ENCODE measurements at regions not wholly inside any gene's neighbourhood (a gene's known extent, or its start where the extent isn't known, plus 50 kb on each side); places are given as distances from the start of the nearest gene placed in this dataset.

DNA sequence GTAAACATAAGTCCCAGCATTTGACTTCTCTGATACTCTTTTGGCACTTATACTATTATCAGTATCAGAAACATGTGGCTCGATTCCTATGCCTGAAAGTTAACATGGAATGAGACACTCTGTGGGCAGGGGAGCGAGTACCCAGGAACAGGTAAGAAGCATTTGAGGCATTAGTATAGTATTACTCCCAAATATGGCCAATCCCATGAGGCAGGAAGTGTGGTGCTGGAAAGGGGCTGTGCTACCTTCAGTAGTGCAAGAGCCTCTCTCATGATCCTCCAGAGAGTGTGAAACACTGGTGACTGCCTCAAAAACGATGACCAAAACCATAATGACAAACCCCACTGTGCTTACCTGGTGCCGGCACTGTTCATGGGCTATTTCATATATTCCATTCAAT is 415.1 kb downstream of the SOX11 start:
- DNase-seq (ENCODE audit: low read depth): no peak
- H3K4me3 ChIP-seq (ENCODE audit: low read depth, low read length): no peak overlapping the region
- TF ChIP-seq POLR2A (IDR thresholded peaks at IDR 0.05; ENCODE audit: extremely low read depth, insufficient read length) (no peak), CTCF (IDR thresholded peaks at IDR 0.05; ENCODE audit: low read depth, low read length) (no peak), MYC (IDR thresholded peaks at IDR 0.05; ENCODE audit: low read depth, low read length) (no peak)
- TF ChIP-seq, protein P1, sequence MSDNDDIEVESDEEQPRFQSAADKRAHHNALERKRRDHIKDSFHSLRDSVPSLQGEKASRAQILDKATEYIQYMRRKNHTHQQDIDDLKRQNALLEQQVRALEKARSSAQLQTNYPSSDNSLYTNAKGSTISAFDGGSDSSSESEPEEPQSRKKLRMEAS (IDR thresholded peaks at IDR 0.05; ENCODE audit: low read depth, low read length): no peak

DNA sequence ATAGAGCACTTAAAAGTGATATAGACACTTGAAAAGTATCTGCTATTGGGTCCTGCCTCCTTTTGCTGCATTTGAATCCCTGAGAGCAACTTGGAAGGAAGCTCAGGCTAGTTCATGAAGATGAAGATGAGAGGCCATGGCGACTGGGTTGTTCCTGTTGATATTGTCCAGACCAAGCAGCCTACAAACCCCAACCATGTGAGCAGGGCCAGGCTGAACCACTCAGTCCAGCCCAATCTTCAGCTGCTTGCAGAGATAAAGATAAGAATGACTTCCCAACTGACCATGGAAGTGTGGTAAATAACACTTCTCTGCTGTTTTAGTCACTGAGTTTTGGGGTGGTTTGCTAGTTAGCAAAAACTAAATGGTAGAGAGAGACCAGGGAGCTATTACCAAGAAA is 417.6 kb downstream of the SOX11 start:
- no peak for DNase-seq (ENCODE audit: low read depth)
- TF ChIP-seq, protein P1 (IDR thresholded peaks at IDR 0.05; ENCODE audit: low read depth, low read length): no peak
- no peak for TF ChIP-seq POLR2A (IDR thresholded peaks at IDR 0.05; ENCODE audit: extremely low read depth, insufficient read length)
- TF ChIP-seq MYC (IDR thresholded peaks at IDR 0.05; ENCODE audit: low read depth, low read length): no peak
- no peak for TF ChIP-seq CTCF (IDR thresholded peaks at IDR 0.05; ENCODE audit: low read depth, low read length)
- no peak overlapping the region for H3K4me3 ChIP-seq (ENCODE audit: low read depth, low read length)

DNA sequence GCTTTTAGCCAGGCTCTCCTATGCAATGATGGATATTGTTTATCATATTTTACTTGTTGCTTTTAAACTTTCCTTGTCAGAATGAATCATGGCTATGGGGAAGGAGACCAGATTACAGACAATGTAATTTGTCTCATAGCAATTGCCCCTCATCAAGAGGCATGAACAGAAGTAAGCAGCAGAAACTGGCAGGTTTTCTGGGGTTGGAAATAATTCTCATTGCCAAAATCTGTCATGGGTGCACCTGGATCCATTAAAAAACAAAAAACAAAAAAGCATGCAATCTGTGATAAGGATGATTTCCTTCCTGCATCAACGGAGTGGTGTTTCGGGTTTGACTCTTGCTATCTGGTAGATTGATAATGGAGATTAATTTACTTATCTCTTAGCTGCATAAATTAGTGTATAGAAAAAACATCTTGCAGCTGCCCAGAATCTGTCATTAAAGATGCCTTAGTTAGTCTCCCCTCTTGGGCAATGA is 419.6 kb downstream of the SOX11 start:
- no peak for DNase-seq (ENCODE audit: low read depth)
- no peak overlapping the region for H3K4me3 ChIP-seq (ENCODE audit: low read depth, low read length)
- TF ChIP-seq MYC (IDR thresholded peaks at IDR 0.05; ENCODE audit: low read depth, low read length): no peak
- TF ChIP-seq, protein P1 (IDR thresholded peaks at IDR 0.05; ENCODE audit: low read depth, low read length): no peak
- no peak for TF ChIP-seq CTCF (IDR thresholded peaks at IDR 0.05; ENCODE audit: low read depth, low read length)
- no peak for TF ChIP-seq POLR2A (IDR thresholded peaks at IDR 0.05; ENCODE audit: extremely low read depth, insufficient read length)

DNA sequence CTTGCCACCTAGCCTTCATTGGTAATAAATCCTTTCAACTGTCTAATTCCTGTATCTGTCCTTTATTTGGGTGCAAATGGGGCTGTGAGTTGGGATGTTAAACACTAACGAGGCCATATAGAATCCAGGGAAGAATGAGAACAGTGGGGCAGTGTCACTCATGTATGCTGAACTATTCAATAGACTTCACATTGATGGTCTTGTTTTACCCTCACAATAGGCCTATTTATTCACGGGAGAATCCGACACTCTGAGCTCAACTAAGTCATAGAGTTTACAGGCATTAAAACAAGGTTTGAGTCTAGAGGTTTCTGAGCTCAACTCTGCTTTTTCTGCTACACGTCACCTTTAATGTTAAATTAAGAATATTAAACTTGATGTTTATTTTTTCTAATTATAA is 421.6 kb downstream of the SOX11 start:
- H3K4me3 ChIP-seq (ENCODE audit: low read depth, low read length): no peak overlapping the region
- TF ChIP-seq, protein P1 (IDR thresholded peaks at IDR 0.05; ENCODE audit: low read depth, low read length): no peak
- TF ChIP-seq CTCF (IDR thresholded peaks at IDR 0.05; ENCODE audit: low read depth, low read length) (no peak), POLR2A (IDR thresholded peaks at IDR 0.05; ENCODE audit: extremely low read depth, insufficient read length) (no peak), MYC (IDR thresholded peaks at IDR 0.05; ENCODE audit: low read depth, low read length) (no peak)
- no peak for DNase-seq (ENCODE audit: low read depth)

DNA sequence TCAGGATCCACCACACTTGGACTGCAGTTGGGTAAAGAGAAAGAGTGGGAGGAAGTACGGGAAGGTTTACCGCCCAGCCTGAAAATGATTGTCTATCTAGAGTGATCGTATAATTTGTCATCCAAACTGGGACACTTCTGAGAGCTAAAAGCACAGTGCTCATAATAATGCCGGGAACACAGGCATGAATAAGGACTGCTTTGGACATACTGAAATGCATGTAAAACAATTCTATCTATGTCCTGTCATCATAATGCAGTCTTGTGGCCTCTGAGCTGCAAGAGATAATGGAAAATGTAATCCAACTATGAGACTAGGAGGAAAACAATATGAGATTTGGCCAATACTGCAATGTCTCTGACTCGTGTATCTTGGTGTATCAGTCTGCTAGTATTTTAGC is 435.5 kb downstream of the SOX11 start:
- no peak for DNase-seq (ENCODE audit: low read depth)
- TF ChIP-seq MYC (IDR thresholded peaks at IDR 0.05; ENCODE audit: low read depth, low read length) (no peak), CTCF (IDR thresholded peaks at IDR 0.05; ENCODE audit: low read depth, low read length) (no peak), POLR2A (IDR thresholded peaks at IDR 0.05; ENCODE audit: extremely low read depth, insufficient read length) (no peak)
- TF ChIP-seq, protein P1 (IDR thresholded peaks at IDR 0.05; ENCODE audit: low read depth, low read length): no peak
- H3K4me3 ChIP-seq (ENCODE audit: low read depth, low read length): no peak overlapping the region

DNA sequence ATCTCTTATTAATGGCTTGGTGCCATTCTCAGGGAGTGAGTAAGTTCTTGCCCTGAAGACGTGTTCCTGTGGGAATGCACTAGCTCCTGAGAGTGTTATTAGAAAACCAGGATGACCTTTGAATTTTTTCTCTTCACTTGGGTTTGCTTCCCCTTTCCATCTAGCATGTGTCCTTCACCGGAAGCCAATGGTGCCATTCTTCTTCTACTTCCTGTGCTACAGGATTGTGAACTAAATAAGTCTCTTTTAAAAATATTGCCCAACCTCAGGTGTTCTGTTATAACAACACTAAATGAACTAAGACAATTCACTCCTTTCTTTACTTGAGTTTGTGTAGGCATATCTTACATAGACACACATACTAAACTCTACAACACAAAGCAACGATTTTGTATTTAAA is 447.0 kb downstream of the SOX11 start:
- no peak for DNase-seq (ENCODE audit: low read depth)
- no peak overlapping the region for H3K4me3 ChIP-seq (ENCODE audit: low read depth, low read length)
- TF ChIP-seq CTCF (IDR thresholded peaks at IDR 0.05; ENCODE audit: low read depth, low read length): no peak
- TF ChIP-seq POLR2A (IDR thresholded peaks at IDR 0.05; ENCODE audit: extremely low read depth, insufficient read length): no peak
- no peak for TF ChIP-seq MYC (IDR thresholded peaks at IDR 0.05; ENCODE audit: low read depth, low read length)
- TF ChIP-seq, protein P1 (IDR thresholded peaks at IDR 0.05; ENCODE audit: low read depth, low read length): no peak
